ENCODE measurements at regions not wholly inside any gene's neighbourhood (a gene's known extent, or its start where the extent isn't known, plus 50 kb on each side); places are given as distances from the start of the nearest gene placed in this dataset.

GRCh38 chr1:101507547-101507971 is 270.7 kb downstream of the S1PR1 start:
- no TSS peak for BruUV-seq (replicated peaks)
- H3K4me3 ChIP-seq (ENCODE audit: low read depth, low read length, poor library complexity, severe bottlenecking): no peak overlapping the region
- no peaks in the 10 kb centered on the region for H3K27me3 ChIP-seq (replicated peaks; ENCODE audit: insufficient read depth, low read depth, low read length, poor library complexity)
- H3K4me1 ChIP-seq (ENCODE audit: insufficient read depth, low read length, poor library complexity, severe bottlenecking): no peaks in the 10 kb centered on the region
- intact Hi-C loops (cut with micrococcal nuclease; ENCODE audit: unreplicated experiment): loop anchor here (10.0 kb wide), 1 partner anchor 1457 kb away; no protein-coding TSS in a partner anchor
- no peaks in the 10 kb centered on the region for H3K9me3 ChIP-seq (ENCODE audit: low read depth, low read length, poor library complexity, severe bottlenecking)
- H3K27ac ChIP-seq (ENCODE audit: low read depth, low read length, poor library complexity, severe bottlenecking): no peak overlapping the region
- no peak for DNase-seq (ENCODE audit: low spot score)
- TF ChIP-seq CTCF (conservative IDR thresholded peaks at IDR 0.05; ENCODE audit: low read depth, low read length) (no peak), EZH2 (IDR thresholded peaks at IDR 0.05; ENCODE audit: borderline replicate concordance, low read depth, low read length, poor library complexity, severe bottlenecking) (no peak)
- ChIA-PET CTCF (no interaction called here), POLR2A (ENCODE audit: low non-redundant PET) (no interaction called here)
- no peaks in the 10 kb centered on the region for H3K36me3 ChIP-seq (ENCODE audit: insufficient read depth, low read length, poor library complexity, severe bottlenecking)

GRCh38 chr1:101508913-101509312 is 272.1 kb downstream of the S1PR1 start:
- Histone ChIP-seq H3K36me3 (ENCODE audit: insufficient read depth, low read length, poor library complexity, severe bottlenecking) (no peaks in the 10 kb centered on the region), H3K4me1 (ENCODE audit: insufficient read depth, low read length, poor library complexity, severe bottlenecking) (no peaks in the 10 kb centered on the region), H3K9me3 (ENCODE audit: low read depth, low read length, poor library complexity, severe bottlenecking) (no peaks in the 10 kb centered on the region), H3K27me3 (replicated peaks; ENCODE audit: insufficient read depth, low read depth, low read length, poor library complexity) (no peaks in the 10 kb centered on the region), H3K4me3 (ENCODE audit: low read depth, low read length, poor library complexity, severe bottlenecking) (no peak overlapping the region), H3K27ac (ENCODE audit: low read depth, low read length, poor library complexity, severe bottlenecking) (no peak overlapping the region)
- POLR2A ChIA-PET (ENCODE audit: low non-redundant PET): no interaction called here
- no peak for TF ChIP-seq CTCF (conservative IDR thresholded peaks at IDR 0.05; ENCODE audit: low read depth, low read length)
- TF ChIP-seq EZH2 (IDR thresholded peaks at IDR 0.05; ENCODE audit: borderline replicate concordance, low read depth, low read length, poor library complexity, severe bottlenecking): no peak
- no TSS peak for BruUV-seq (replicated peaks)
- CTCF ChIA-PET: interaction anchor here (1.3 kb wide), 1 partner anchor 11 kb away, joined by 3 read pairs; no protein-coding TSS in a partner anchor
- no peak for DNase-seq (ENCODE audit: low spot score)
- intact Hi-C loops (cut with micrococcal nuclease; ENCODE audit: unreplicated experiment): loop anchor here (10.0 kb wide), 1 partner anchor 1456 kb away; no protein-coding TSS in a partner anchor

- Histone ChIP-seq H3K4me1 (ENCODE audit: insufficient read depth, low read length, poor library complexity, severe bottlenecking) (no peaks in the 10 kb centered on the region), H3K4me3 (ENCODE audit: low read depth, low read length, poor library complexity, severe bottlenecking) (no peak overlapping the region), H3K27me3 (replicated peaks; ENCODE audit: insufficient read depth, low read depth, low read length, poor library complexity) (no peaks in the 10 kb centered on the region), H3K9me3 (ENCODE audit: low read depth, low read length, poor library complexity, severe bottlenecking) (no peaks in the 10 kb centered on the region), H3K36me3 (ENCODE audit: insufficient read depth, low read length, poor library complexity, severe bottlenecking) (no peaks in the 10 kb centered on the region), H3K27ac (ENCODE audit: low read depth, low read length, poor library complexity, severe bottlenecking) (no peak overlapping the region)
- no peak for TF ChIP-seq CTCF (conservative IDR thresholded peaks at IDR 0.05; ENCODE audit: low read depth, low read length)
- TF ChIP-seq EZH2 (IDR thresholded peaks at IDR 0.05; ENCODE audit: borderline replicate concordance, low read depth, low read length, poor library complexity, severe bottlenecking): no peak
- no peak for DNase-seq (ENCODE audit: low spot score)
- no TSS peak for BruUV-seq (replicated peaks)
- POLR2A ChIA-PET (ENCODE audit: low non-redundant PET): interaction anchor here (0.6 kb wide), 1 partner anchor 65 kb away, joined by 3 read pairs; no protein-coding TSS in a partner anchor
- CTCF ChIA-PET: interaction anchor here (1.3 kb wide), 1 partner anchor 11 kb away, joined by 3 read pairs; no protein-coding TSS in a partner anchor
- intact Hi-C loops (cut with micrococcal nuclease; ENCODE audit: unreplicated experiment): loop anchor here (10.0 kb wide), 1 partner anchor 1455 kb away; no protein-coding TSS in a partner anchor
Measured at GRCh38 chr1:101509370-101509769, 272.6 kb downstream of the S1PR1 start.
